MM.1S (cell line): ENCODE measurements at regions not wholly inside any gene's neighbourhood (a gene's known extent, or its start where the extent isn't known, plus 50 kb on each side); places are given as distances from the start of the nearest gene placed in this dataset.

ENCODE experiments used
- DNase-seq: peaks from one replicate; pipeline ENCODE4 v3.0.0-alpha.2; 2015
- H2AFZ ChIP-seq: fragments of 300-600 bp; sonication (generic); 2 replicates; pipeline ENCODE4 v1.6.0; 2016; ENCODE audit warnings: antibody characterized with exemption, low read length
- H3F3A ChIP-seq: fragments of 300-600 bp; sonication (generic); 2 replicates; pipeline ENCODE4 v1.6.1; 2016; ENCODE audit warnings: mild to moderate bottlenecking, antibody characterized with exemption, low read length, moderate library complexity, mixed read lengths; ENCODE audit not compliant: insufficient read depth
- H3K27ac ChIP-seq: fragments of 300-600 bp; sonication (generic); 2 replicates; pipeline ENCODE4 v1.5.1; 2016; ENCODE audit warnings: mild to moderate bottlenecking, low read length
- H3K27me3 ChIP-seq: fragments of 300-600 bp; sonication (generic); replicated peaks from 2 replicates; pipeline ENCODE4 v1.6.0; 2016; ENCODE audit warnings: low read length; ENCODE audit not compliant: insufficient read depth
- H3K36me3 ChIP-seq: fragments of 300-600 bp; sonication (generic); replicated peaks from 2 replicates; pipeline ENCODE4 v1.6.1; 2016; ENCODE audit warnings: mild to moderate bottlenecking, low read length, mixed read lengths; ENCODE audit not compliant: insufficient read depth
- H3K4me1 ChIP-seq: fragments of 300-600 bp; sonication (generic); 2 replicates; pipeline ENCODE4 v1.6.1; 2016; ENCODE audit warnings: low read length, mixed read lengths
- H3K4me2 ChIP-seq: fragments of 300-600 bp; sonication (generic); 2 replicates; pipeline ENCODE4 v1.6.0; 2016; ENCODE audit warnings: low read depth, low read length
- H3K4me3 ChIP-seq: fragments of 300-600 bp; sonication (generic); 2 replicates; pipeline ENCODE4 v1.5.1; 2016; ENCODE audit warnings: low read length, mixed read lengths
- H3K79me2 ChIP-seq: fragments of 300-600 bp; sonication (generic); 2 replicates; pipeline ENCODE4 v1.6.1; 2016; ENCODE audit warnings: mixed run types, low read length, mixed read lengths
- H3K9ac ChIP-seq: fragments of 300-600 bp; sonication (generic); 2 replicates; pipeline ENCODE4 v1.6.1; 2016; ENCODE audit warnings: low read length, mixed read lengths
- H3K9me2 ChIP-seq: fragments of 300-600 bp; sonication (generic); replicated peaks from 2 replicates; pipeline ENCODE4 v1.6.1; 2016; ENCODE audit warnings: mild to moderate bottlenecking, low read length, mixed read lengths; ENCODE audit not compliant: insufficient read depth
- H3K9me3 ChIP-seq: fragments of 300-600 bp; sonication (generic); replicated peaks from 2 replicates; pipeline ENCODE4 v1.6.1; 2016; ENCODE audit warnings: mild to moderate bottlenecking, low read length, mixed read lengths; ENCODE audit not compliant: insufficient read depth
- H4K20me1 ChIP-seq: fragments of 300-600 bp; sonication (generic); 2 replicates; pipeline ENCODE4 v1.6.1; 2016; ENCODE audit warnings: mild to moderate bottlenecking, low read length, moderate library complexity, mixed read lengths; ENCODE audit not compliant: insufficient read depth
- CTCF ChIP-seq: fragments of 300-600 bp; sonication (generic); IDR thresholded peaks from 2 replicates; pipeline ENCODE4 v1.5.1; 2016; ENCODE audit warnings: antibody characterized with exemption, low read length, mixed read lengths
- EZH2 ChIP-seq: fragments of 300-600 bp; sonication (generic); optimal IDR thresholded peaks from 2 replicates; pipeline ENCODE3; 2017; ENCODE audit warnings: low read depth, mild to moderate bottlenecking, antibody characterized with exemption, low read length, mixed read lengths
- EZH2phosphoT487 ChIP-seq: fragments of 300-600 bp; sonication (generic); IDR thresholded peaks from 2 replicates; pipeline ENCODE4 v1.6.1; 2018; ENCODE audit warnings: antibody characterized with exemption, low read length

DNA sequence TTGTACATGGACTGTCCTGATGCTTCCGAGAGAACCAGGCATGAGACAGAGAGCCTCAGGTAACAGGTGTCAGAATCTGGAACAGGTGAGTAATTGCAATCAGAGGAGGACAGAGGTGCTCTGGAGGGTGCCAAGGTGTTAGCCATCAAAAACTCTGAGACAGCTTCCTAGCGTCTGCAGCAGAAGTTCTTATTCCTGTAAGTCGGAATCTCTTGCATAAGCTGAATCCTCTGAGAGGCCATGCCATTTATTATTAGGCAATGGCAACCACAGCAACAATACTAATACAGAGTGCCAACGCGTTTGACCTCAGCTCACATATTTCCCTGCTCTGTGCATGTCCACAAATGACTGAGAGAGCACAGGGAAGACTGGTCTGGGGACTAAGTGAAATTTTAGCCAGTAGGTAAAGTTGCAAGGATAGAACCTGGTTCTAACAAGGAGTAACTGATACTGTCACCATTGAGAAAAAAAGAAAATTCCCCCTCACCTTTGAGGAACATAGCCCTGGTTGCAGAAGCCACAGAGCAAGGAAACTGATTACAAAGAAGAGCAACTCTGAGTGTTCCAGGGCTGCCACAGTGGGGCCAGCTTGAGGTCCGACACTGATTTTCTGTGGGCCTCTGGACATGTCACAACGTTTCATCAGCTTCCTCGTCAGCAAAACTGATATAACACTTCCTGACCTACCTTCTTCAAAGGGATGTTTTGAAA is 55.1 kb upstream of the ACSL3 start:
- Histone ChIP-seq H3K9me3 (no peaks in the 10 kb centered on the region), H3K9ac (no peak overlapping the region), H3K9me2 (no peaks in the 10 kb centered on the region), H3K4me3 (no peak overlapping the region), H3K27me3 (no peaks in the 10 kb centered on the region), H2AFZ (no peak overlapping the region), H3F3A (no peaks in the 10 kb centered on the region), H3K4me2 (no peak overlapping the region), H3K79me2 (no peaks in the 10 kb centered on the region), H3K4me1 (no peaks in the 10 kb centered on the region), H4K20me1 (no peaks in the 10 kb centered on the region), H3K27ac (no peak overlapping the region), H3K36me3 (no peaks in the 10 kb centered on the region)
- TF ChIP-seq CTCF (no peak), EZH2phosphoT487 (no peak), EZH2 (no peak)
- no peak for DNase-seq

DNA sequence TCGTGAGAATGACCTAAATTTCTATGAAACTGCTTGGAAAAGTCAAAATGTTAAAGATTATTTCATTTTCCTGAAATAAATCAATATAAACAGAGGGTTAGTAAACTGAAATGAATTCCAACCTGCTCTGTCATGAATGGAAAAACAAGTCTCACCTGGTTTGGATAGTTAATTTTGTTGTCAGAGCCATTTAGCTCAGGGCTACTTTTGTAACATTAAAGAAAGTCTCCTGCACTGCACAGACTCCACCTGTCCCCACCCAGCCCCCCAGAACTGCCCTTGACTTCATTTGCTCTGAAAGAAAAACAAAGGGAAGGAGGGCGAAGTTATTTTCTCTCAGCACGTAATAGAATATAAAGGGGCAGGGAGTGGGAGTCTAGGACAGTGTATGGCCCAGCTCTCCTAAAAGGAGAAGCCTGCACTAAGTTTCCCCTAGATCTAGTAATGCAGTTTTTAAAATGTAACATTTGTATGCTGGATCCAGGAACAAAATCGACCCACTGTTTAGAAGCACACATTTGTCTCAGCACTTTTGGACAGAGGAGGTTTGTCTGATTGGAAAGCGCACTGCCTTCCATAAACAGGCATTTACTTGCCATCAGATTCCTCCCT is 54.2 kb upstream of the ACSL3 start:
- H3K4me2 ChIP-seq = no peak overlapping the region
- no peaks in the 10 kb centered on the region for H3K4me1 ChIP-seq
- H3K27me3 ChIP-seq = no peaks in the 10 kb centered on the region
- no peaks in the 10 kb centered on the region for H3F3A ChIP-seq
- no peak overlapping the region for H3K9ac ChIP-seq
- H4K20me1 ChIP-seq = no peaks in the 10 kb centered on the region
- H3K9me2 ChIP-seq = no peaks in the 10 kb centered on the region
- no peaks in the 10 kb centered on the region for H3K36me3 ChIP-seq
- DNase-seq = no peak
- H3K4me3 ChIP-seq = no peak overlapping the region
- no peak overlapping the region for H2AFZ ChIP-seq
- no peaks in the 10 kb centered on the region for H3K79me2 ChIP-seq
- TF ChIP-seq EZH2 (no peak), CTCF (no peak), EZH2phosphoT487 (no peak)
- H3K27ac ChIP-seq = no peak overlapping the region
- H3K9me3 ChIP-seq = no peaks in the 10 kb centered on the region

GRCh38 chr2:222807431-222807830 is 53.4 kb upstream of the ACSL3 start:
- H3K79me2 ChIP-seq = no peaks in the 10 kb centered on the region
- no peak for DNase-seq
- H3K4me2 ChIP-seq = no peak overlapping the region
- H3K4me1 ChIP-seq = no peaks in the 10 kb centered on the region
- H3K27me3 ChIP-seq = no peaks in the 10 kb centered on the region
- no peaks in the 10 kb centered on the region for H3F3A ChIP-seq
- no peak for TF ChIP-seq CTCF
- TF ChIP-seq EZH2 = no peak
- no peak for TF ChIP-seq EZH2phosphoT487
- no peaks in the 10 kb centered on the region for H3K36me3 ChIP-seq
- H4K20me1 ChIP-seq = no peaks in the 10 kb centered on the region
- no peak overlapping the region for H3K4me3 ChIP-seq
- H3K9ac ChIP-seq = no peak overlapping the region
- H3K27ac ChIP-seq = no peak overlapping the region
- no peak overlapping the region for H2AFZ ChIP-seq
- H3K9me3 ChIP-seq = no peaks in the 10 kb centered on the region
- no peaks in the 10 kb centered on the region for H3K9me2 ChIP-seq
